ENCODE measurements at regions not wholly inside any gene's neighbourhood (a gene's known extent, or its start where the extent isn't known, plus 50 kb on each side); places are given as distances from the start of the nearest gene placed in this dataset.
"Not testable (repeated sequence)": the region's sequence is repeated elsewhere in the genome, so short reads cannot be mapped to it uniquely, and the experiment has no call there.

- H3K9me1 ChIP-seq (ENCODE audit: control insufficient read depth, extremely low read depth, insufficient read depth, low read length); H3K36me3 ChIP-seq (ENCODE audit: control insufficient read depth in 2 of 2, extremely low read depth in 1 of 2, insufficient read depth in 2 of 2, low read length in 2 of 2); H3K9me3 ChIP-seq (ENCODE audit: control insufficient read depth, low read depth, low read length); H3K4me2 ChIP-seq (ENCODE audit: control insufficient read depth, extremely low read depth, insufficient read depth, low read depth, low read length); FAIRE-seq; H3K4me1 ChIP-seq (ENCODE audit: control insufficient read depth, extremely low read depth, insufficient read depth, low read length); dilution Hi-C loops (cut with MboI; ENCODE audit: extremely low pct_ligation_motif_present, low sequenced_read_pairs); H3K27ac ChIP-seq (ENCODE audit: control insufficient read depth, insufficient read depth, low read length); H3K27me3 ChIP-seq (ENCODE audit: control insufficient read depth, extremely low read depth, insufficient read depth, low read length); H3K79me2 ChIP-seq (ENCODE audit: control insufficient read depth, insufficient read depth, low read length); H4K20me1 ChIP-seq (ENCODE audit: control insufficient read depth, extremely low read depth, insufficient read depth, low read length); H3K9ac ChIP-seq (ENCODE audit: control insufficient read depth, extremely low read depth, insufficient read depth, low read length); H3K4me3 ChIP-seq (ENCODE audit: control insufficient read depth in 2 of 3, extremely low read depth in 1 of 3, insufficient read depth in 2 of 3, low read depth in 1 of 3, low read length in 3 of 3); H2AFZ ChIP-seq (ENCODE audit: control insufficient read depth, low read length); DNase-seq (ENCODE audit: low read depth, low spot score): not testable (repeated sequence)
Measured at GRCh38 chr4:4031446-4032135, 195.1 kb downstream of the OTOP1 start.

GRCh38 chr4:4032364-4032763 lies 194.4 kb downstream of the OTOP1 start:
- not testable (repeated sequence) for FAIRE-seq; H3K4me3 ChIP-seq (ENCODE audit: control insufficient read depth in 2 of 3, extremely low read depth in 1 of 3, insufficient read depth in 2 of 3, low read depth in 1 of 3, low read length in 3 of 3)

GRCh38 chr4:4032801-4033605 lies 193.7 kb downstream of the OTOP1 start:
- H2AFZ ChIP-seq (ENCODE audit: control insufficient read depth, low read length); H3K4me3 ChIP-seq (ENCODE audit: control insufficient read depth in 2 of 3, extremely low read depth in 1 of 3, insufficient read depth in 2 of 3, low read depth in 1 of 3, low read length in 3 of 3); H4K20me1 ChIP-seq (ENCODE audit: control insufficient read depth, extremely low read depth, insufficient read depth, low read length); H3K79me2 ChIP-seq (ENCODE audit: control insufficient read depth, insufficient read depth, low read length); H3K9me1 ChIP-seq (ENCODE audit: control insufficient read depth, extremely low read depth, insufficient read depth, low read length); H3K36me3 ChIP-seq (ENCODE audit: control insufficient read depth in 2 of 2, extremely low read depth in 1 of 2, insufficient read depth in 2 of 2, low read length in 2 of 2); H3K9ac ChIP-seq (ENCODE audit: control insufficient read depth, extremely low read depth, insufficient read depth, low read length); DNase-seq (ENCODE audit: low read depth, low spot score); H3K4me2 ChIP-seq (ENCODE audit: control insufficient read depth, extremely low read depth, insufficient read depth, low read depth, low read length); dilution Hi-C loops (cut with MboI; ENCODE audit: extremely low pct_ligation_motif_present, low sequenced_read_pairs); H3K4me1 ChIP-seq (ENCODE audit: control insufficient read depth, extremely low read depth, insufficient read depth, low read length); H3K9me3 ChIP-seq (ENCODE audit: control insufficient read depth, low read depth, low read length); FAIRE-seq; H3K27ac ChIP-seq (ENCODE audit: control insufficient read depth, insufficient read depth, low read length); H3K27me3 ChIP-seq (ENCODE audit: control insufficient read depth, extremely low read depth, insufficient read depth, low read length): not testable (repeated sequence)

More at GRCh38 chr4:4032364-4032763, 194.4 kb downstream of the OTOP1 start:
- H4K20me1 ChIP-seq (ENCODE audit: control insufficient read depth, extremely low read depth, insufficient read depth, low read length); dilution Hi-C loops (cut with MboI; ENCODE audit: extremely low pct_ligation_motif_present, low sequenced_read_pairs); H3K9ac ChIP-seq (ENCODE audit: control insufficient read depth, extremely low read depth, insufficient read depth, low read length); DNase-seq (ENCODE audit: low read depth, low spot score); H3K27ac ChIP-seq (ENCODE audit: control insufficient read depth, insufficient read depth, low read length); H3K4me1 ChIP-seq (ENCODE audit: control insufficient read depth, extremely low read depth, insufficient read depth, low read length); H3K9me1 ChIP-seq (ENCODE audit: control insufficient read depth, extremely low read depth, insufficient read depth, low read length); H3K9me3 ChIP-seq (ENCODE audit: control insufficient read depth, low read depth, low read length); H2AFZ ChIP-seq (ENCODE audit: control insufficient read depth, low read length); H3K36me3 ChIP-seq (ENCODE audit: control insufficient read depth in 2 of 2, extremely low read depth in 1 of 2, insufficient read depth in 2 of 2, low read length in 2 of 2); H3K4me2 ChIP-seq (ENCODE audit: control insufficient read depth, extremely low read depth, insufficient read depth, low read depth, low read length); H3K79me2 ChIP-seq (ENCODE audit: control insufficient read depth, insufficient read depth, low read length); H3K27me3 ChIP-seq (ENCODE audit: control insufficient read depth, extremely low read depth, insufficient read depth, low read length): not testable (repeated sequence)

DNA sequence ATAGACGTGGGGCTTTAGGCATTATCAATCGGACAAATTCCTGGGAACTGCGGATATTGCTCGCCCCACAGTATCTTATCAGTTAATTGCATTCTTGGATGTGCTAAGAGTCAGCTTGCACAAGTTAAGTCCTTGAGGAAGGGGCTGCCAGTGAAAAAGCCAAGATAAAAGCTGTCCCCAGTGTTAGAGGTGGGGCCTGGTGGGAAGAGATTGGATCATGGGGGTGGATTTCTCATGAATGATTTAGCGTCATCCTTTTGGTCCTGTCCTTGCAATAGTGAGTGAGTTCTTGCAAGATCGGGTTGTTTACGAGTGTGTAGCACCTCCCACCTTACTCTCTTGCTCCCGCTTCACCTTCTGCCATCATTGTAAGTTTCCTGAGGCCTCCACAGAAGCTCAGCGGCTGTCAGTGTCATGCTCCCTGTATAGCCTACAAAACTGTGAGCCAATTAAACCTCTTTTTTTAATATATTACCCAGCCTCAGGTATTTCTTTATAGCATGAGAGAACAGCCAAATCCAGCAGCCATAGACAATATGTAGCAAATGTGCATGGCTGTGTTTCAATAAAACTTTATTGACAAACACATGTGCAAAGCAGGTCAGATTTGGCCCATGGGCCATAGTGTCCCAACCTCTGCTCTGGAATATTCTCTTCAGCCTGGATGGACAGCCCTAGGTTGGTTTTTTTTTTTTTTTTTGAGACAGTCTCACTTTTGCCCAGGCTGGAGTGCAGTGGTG lies 189.2 kb downstream of the OTOP1 start:
- H3K27ac ChIP-seq (ENCODE audit: control insufficient read depth, insufficient read depth, low read length); H3K9me1 ChIP-seq (ENCODE audit: control insufficient read depth, extremely low read depth, insufficient read depth, low read length); H3K36me3 ChIP-seq (ENCODE audit: control insufficient read depth in 2 of 2, extremely low read depth in 1 of 2, insufficient read depth in 2 of 2, low read length in 2 of 2); H3K4me2 ChIP-seq (ENCODE audit: control insufficient read depth, extremely low read depth, insufficient read depth, low read depth, low read length); H3K9me3 ChIP-seq (ENCODE audit: control insufficient read depth, low read depth, low read length); DNase-seq (ENCODE audit: low read depth, low spot score); H3K4me3 ChIP-seq (ENCODE audit: control insufficient read depth in 2 of 3, extremely low read depth in 1 of 3, insufficient read depth in 2 of 3, low read depth in 1 of 3, low read length in 3 of 3); H3K79me2 ChIP-seq (ENCODE audit: control insufficient read depth, insufficient read depth, low read length); FAIRE-seq; H4K20me1 ChIP-seq (ENCODE audit: control insufficient read depth, extremely low read depth, insufficient read depth, low read length); H3K9ac ChIP-seq (ENCODE audit: control insufficient read depth, extremely low read depth, insufficient read depth, low read length); H3K27me3 ChIP-seq (ENCODE audit: control insufficient read depth, extremely low read depth, insufficient read depth, low read length); dilution Hi-C loops (cut with MboI; ENCODE audit: extremely low pct_ligation_motif_present, low sequenced_read_pairs); H3K4me1 ChIP-seq (ENCODE audit: control insufficient read depth, extremely low read depth, insufficient read depth, low read length); H2AFZ ChIP-seq (ENCODE audit: control insufficient read depth, low read length): not testable (repeated sequence)
